Activated naive CD4-positive, alpha-beta T cell (primary cell): ENCODE measurements at regions not wholly inside any gene's neighbourhood (a gene's known extent, or its start where the extent isn't known, plus 50 kb on each side); places are given as distances from the start of the nearest gene placed in this dataset.

Experiments
- DNase-seq, 4 experiments: peaks; one replicate each; lab custom pipeline; 2025; lab: John Stamatoyannopoulos, UW

DNA sequence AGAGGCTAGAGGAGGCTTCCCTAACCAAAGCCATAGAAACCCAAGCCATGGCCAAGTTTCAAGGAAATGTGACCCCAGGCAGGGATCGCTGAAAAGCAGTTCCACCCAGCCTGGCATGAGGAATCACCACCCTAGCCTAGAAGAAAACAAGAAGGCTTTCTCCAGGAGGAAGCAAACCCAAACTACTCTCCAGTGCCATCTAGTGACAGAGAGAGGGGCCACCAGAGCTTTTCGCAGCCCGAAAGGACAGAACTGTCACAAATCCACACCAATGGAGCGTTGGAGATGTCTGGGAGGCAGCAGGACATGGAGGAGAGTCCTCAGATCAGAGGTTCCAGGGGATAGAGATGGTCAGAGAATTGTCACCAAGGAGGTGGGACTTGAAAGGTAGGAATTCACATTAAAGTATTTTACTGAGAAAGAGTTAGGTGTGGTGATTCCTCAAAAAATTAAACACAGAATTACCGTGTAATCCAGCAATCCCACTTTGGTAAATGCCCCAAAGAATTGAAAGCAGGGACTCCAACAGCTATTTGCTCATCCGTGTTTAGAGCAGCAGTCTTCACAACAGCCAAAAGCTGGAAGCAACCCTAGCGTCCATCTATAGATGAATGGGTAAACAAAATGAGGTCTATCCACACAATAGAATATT, 67.3 kb upstream of the NUP50 start:
- peak in 1 of 4 experiments; percentile 10 for DNase-seq

GRCh38 chr22:45097061-45097460, 66.7 kb upstream of the NUP50 start:
- DNase-seq: no peak

GRCh38 chr22:45098056-45098455, 65.7 kb upstream of the NUP50 start:
- no peak for DNase-seq

DNA sequence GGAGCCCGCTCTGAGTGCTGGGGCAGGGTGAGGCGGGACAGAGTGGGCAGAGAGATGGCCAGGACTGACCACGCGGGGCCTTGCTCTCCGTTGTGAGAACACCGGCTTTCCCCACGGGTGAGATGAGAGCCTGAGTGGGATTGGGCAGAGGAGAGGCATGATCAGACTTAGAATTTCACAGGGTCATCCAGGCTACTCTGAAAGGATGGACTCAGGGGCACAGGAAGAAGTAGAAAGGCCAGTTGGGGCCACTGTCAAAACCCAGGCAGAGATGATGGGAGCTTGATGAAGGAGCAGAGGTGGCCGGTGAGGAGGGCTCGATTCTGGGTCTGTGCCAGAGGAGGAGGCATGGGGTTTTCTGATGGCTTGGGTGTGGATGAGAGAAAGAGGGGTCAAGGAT, 63.8 kb upstream of the NUP50 start:
- DNase-seq: no peak

DNA sequence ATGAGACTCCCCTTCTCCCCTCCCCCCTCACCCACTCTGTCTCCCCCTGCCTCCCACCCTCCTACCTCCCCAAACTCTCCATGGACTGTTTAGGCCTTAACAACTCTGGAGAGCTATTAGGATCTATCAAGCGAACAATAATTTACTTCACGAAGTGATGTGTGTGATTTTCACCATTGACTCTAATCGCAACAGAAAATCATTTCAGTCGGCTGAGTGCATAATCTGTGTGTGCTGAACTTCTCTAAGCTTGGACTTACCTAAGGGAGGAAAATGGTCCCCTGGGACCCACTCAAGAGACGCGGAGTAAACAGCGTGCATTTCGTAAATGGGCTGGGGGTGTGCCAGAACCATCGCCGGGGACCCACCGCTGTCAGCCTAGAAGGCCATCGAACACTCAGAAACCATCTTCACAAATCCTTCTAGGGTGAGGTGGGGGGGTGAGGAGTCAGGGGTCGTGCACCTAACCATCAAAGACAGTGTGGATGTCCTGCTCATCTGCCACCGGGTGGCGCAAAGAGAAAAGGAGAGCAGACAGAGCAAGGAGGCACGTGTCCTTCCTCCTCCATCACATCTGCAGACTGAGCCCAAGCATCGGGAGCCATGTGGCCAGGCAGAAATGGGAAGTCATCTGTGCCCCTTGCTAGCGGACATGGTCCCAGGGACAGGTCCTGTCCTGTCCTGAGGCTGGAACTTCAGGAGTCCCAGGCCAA, 62.1 kb upstream of the NUP50 start:
- DNase-seq: no peak

DNA sequence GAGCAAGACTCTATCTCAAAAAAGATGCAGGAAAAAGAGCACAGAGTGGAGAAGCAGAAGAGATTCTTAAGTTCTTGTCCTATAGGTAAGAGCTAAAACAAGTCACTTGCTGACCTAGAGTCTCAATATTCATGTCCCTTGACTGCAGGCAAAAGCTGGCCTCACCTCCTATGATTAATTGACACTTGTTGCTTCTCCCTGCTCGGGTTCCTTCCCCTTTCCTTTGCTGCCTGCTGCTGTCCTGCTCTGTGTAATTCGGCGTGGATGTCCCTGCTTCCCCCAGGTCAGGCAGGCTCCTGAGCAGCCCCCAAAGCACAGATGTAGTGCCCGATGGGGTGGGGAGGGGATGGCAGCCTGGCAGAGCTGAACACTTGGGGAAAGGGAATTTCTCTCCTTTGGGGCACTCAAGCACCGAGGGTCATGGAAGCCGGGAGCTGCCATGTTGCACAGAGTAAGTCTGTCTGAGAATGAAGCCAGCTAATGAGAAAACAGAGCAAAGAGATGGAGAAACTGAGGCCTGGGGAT, 60.8 kb upstream of the NUP50 start:
- no peak for DNase-seq

DNA sequence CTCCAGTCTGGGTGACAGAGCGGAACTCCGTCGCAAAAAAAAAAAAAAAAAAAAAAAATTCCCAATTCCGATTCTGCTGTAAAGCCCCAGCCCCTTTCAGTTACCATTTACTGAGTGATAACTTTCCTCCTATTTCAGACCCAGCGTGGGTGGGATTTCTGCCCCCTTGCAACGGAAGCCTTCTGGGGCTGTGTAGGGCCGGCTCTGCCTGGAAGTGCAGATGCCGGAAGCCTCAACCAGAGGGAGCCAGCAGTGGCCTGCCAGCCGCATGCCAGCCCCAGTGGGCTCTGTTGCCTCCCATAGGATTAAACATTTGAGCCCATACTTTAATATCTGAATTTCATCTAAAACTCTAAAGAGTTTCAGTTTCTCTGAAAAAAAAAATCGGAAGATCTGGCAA, 60.0 kb upstream of the NUP50 start:
- no peak for DNase-seq

- no peak for DNase-seq
These were observed 59.4 kb upstream of the NUP50 start for GRCh38 chr22:45104313-45104712.

GRCh38 chr22:45105281-45105702, 58.4 kb upstream of the NUP50 start:
- DNase-seq: no peak

DNA sequence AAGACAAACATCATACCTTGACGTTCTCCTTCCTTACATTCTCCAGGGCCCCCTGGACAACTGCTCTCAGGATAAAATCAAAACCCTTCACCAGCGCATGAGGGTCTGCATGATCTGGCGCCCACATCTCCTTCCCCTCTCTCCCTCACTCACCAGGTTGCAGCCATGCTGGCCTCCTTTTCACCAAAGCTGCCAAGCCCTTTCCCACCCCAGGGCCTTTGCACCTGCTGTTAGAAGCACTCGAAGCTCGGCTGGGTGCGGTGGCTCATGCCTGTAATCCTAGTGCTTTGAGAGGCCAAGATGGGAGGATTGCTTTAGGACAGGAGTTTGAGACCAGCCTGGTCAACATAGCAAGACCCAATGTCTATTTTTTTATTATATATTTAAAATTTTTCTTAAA, 56.1 kb upstream of the NUP50 start:
- no peak for DNase-seq

DNA sequence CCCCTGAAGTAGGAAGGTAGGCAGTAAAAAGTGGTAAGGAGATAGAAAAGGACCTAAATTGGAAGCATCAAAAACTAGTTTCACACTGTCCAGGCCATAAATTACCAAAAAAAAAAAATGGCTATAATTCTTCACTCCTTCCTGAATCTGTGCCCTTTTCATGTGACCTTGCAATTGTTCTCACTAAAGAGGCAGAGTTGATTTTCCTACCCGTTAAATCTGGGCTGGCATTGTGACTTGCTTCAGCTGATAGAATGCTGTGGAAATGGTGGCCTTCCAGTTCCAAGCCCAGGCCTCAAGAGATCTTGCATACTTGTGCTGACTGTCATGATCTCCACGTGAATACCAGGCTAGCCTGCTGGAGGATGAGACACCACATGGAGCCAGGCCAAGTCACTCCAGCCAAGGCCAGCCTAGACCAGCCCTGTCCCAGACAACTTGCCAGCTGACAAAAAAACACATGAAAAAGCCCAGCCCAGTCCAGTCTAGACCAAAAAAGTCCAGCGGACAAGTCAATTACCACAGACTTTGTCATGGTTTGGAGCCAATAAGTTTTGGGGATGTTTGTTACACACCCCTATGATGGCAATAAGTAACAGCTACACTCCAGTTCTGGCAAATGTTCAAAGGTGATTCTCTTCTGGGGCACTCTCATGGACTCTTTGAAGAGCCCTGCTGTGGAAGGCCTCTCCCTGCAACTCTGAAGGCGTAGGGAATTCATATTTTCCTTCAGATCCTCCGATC, 51.4 kb upstream of the NUP50 start:
- no peak for DNase-seq
